K562 (cell line): ENCODE measurements at regions not wholly inside any gene's neighbourhood (a gene's known extent, or its start where the extent isn't known, plus 50 kb on each side); places are given as distances from the start of the nearest gene placed in this dataset.

Experiments used
- ATAC-seq: fragments of 200-7000 bp; cut with Tn5 transposase; 3 replicates; pipeline ENCODE4 v1.9.1; 2020; ENCODE audit warnings: moderate library complexity
- BruUV-seq: library from RNA; stranded (reverse); fragments of 400-500 nt; replicated peaks from 2 replicates; lab custom pipeline; 2021; lab: Mats Ljungman, UMichigan
- CTCF ChIA-PET: fragments of 300-600 bp; formaldehyde crosslinking; extraction: SDS; loops from one replicate; lab custom pipeline; 2021; ENCODE audit warnings: low intra/inter-chr PET ratio; lab: Yijun Ruan, JAX
- POLR2A ChIA-PET: fragments of 300-600, 350-650 bp; sonication (Branson Sonifier 250); formaldehyde crosslinking; extraction: SDS; loops from one replicate; lab custom pipeline; 2021; ENCODE audit warnings: antibody characterized with exemption, inconsistent platforms; lab: Yijun Ruan, JAX
- DNase-seq, 4 experiments: peaks; one replicate each; pipeline versions ENCODE4 v3.0.0 to v3.0.0-alpha.2; 2011 to 2018; ENCODE audit warnings: low spot score in 3 of 4, mixed read lengths in 3 of 4; ENCODE audit errors: extremely low read depth in 1 of 4
- FAIRE-seq: peaks from 2 replicates; lab custom pipeline; 2011; peaks lifted over from hg19 to GRCh38; lab: Jason Lieb, UNC
- H2AFZ ChIP-seq: 2 replicates; pipeline ENCODE4 v1.6.0; 2011; ENCODE audit warnings: low read depth, low read length, control low read depth, inconsistent platforms
- H3K27ac ChIP-seq: fragments of 200-600 bp; 3 replicates; pipeline ENCODE4 v1.8.0; 2011; ENCODE audit warnings: low read depth, mild to moderate bottlenecking, control low read depth, inconsistent platforms, low read length, moderate library complexity, mixed read lengths; ENCODE audit errors: extremely low read depth
- H3K27me3 ChIP-seq, 2 experiments: fragments of 300-600 bp in 1 of 2; 2 replicates in 1 of 2; 3 replicates in 1 of 2; pipeline versions ENCODE4 v1.6.0 to v1.8.0; 2011; ENCODE audit warnings: inconsistent platforms in 2 of 2, low read length in 2 of 2, mild to moderate bottlenecking in 1 of 2, mixed read lengths in 1 of 2, moderate library complexity in 1 of 2; ENCODE audit not compliant: control insufficient read depth in 2 of 2, insufficient read depth in 2 of 2
- H3K36me3 ChIP-seq: fragments of 300-600 bp; 3 replicates; pipeline ENCODE4 v1.8.0; 2011; ENCODE audit warnings: mild to moderate bottlenecking, low read length, inconsistent platforms; ENCODE audit not compliant: control insufficient read depth, insufficient read depth
- H3K4me1 ChIP-seq, 2 experiments: fragments of 200-600 bp in 1 of 2; replicated peaks in 1 of 2; 2 replicates in 1 of 2; 3 replicates in 1 of 2; pipeline versions ENCODE4 v1.5.1 to v1.8.0; 2011; ENCODE audit warnings: inconsistent platforms in 2 of 2, low read length in 2 of 2, mild to moderate bottlenecking in 1 of 2, mixed read lengths in 1 of 2, moderate library complexity in 1 of 2; ENCODE audit not compliant: control insufficient read depth in 2 of 2, insufficient read depth in 2 of 2
- H3K4me2 ChIP-seq: 2 replicates; pipeline ENCODE4 v1.6.1; 2011; ENCODE audit warnings: low read length, control low read depth, inconsistent platforms, mixed read lengths; ENCODE audit not compliant: insufficient read depth
- H3K4me3 ChIP-seq: fragments of 200-600 bp; sonication (generic), shearing (Covaris generic); 2 replicates; pipeline ENCODE4 v1.5.1; 2016; ENCODE audit warnings: control low read depth, inconsistent platforms
- H3K79me2 ChIP-seq: fragments of 200-600 bp; 3 replicates; pipeline ENCODE4 v1.8.0; 2011; ENCODE audit warnings: low read length, inconsistent platforms; ENCODE audit not compliant: control insufficient read depth, insufficient read depth
- H3K9ac ChIP-seq, 2 experiments: 2 replicates each; pipeline versions ENCODE4 v1.6.0 to v1.6.1; 2011; ENCODE audit warnings: low read depth in 2 of 2, low read length in 2 of 2, control low read depth in 1 of 2, inconsistent platforms in 1 of 2, mild to moderate bottlenecking in 1 of 2, mixed read lengths in 1 of 2; ENCODE audit not compliant: insufficient read depth in 1 of 2
- H3K9me1 ChIP-seq: one replicate; pipeline ENCODE4 v1.6.0; 2011; ENCODE audit warnings: inconsistent platforms, mild to moderate bottlenecking, low read length, moderate library complexity; ENCODE audit not compliant: control insufficient read depth, insufficient read depth
- H3K9me3 ChIP-seq: replicated peaks from 2 replicates; pipeline ENCODE4 v1.5.1; 2011; ENCODE audit warnings: low read depth, low read length, inconsistent platforms; ENCODE audit not compliant: control insufficient read depth, insufficient read depth
- H4K20me1 ChIP-seq: replicated peaks from 2 replicates; pipeline ENCODE4 v1.6.1; 2011; ENCODE audit warnings: low read length, inconsistent platforms, mixed read lengths; ENCODE audit not compliant: control insufficient read depth, insufficient read depth
- ARID2 ChIP-seq: fragments of 450-650 bp; IDR thresholded peaks from 2 replicates; pipeline ENCODE4 v1.6.1; 2017; ENCODE audit warnings: antibody characterized with exemption, mild to moderate bottlenecking
- CTBP1 ChIP-seq: fragments of 450-650 bp; IDR thresholded peaks from 2 replicates; pipeline ENCODE4 v1.6.1; 2016; ENCODE audit warnings: borderline replicate concordance
- SMC3 ChIP-seq: conservative IDR thresholded peaks from 2 replicates; pipeline ENCODE4 v1.6.1; 2011; ENCODE audit warnings: low read depth, low read length, improper control_type of control experiment; ENCODE audit not compliant: insufficient read depth
- TARDBP ChIP-seq: fragments of 450-650 bp; IDR thresholded peaks from 2 replicates; pipeline ENCODE4 v1.6.1; 2016
- ZFPM2 ChIP-seq: fragments of 250-450 bp; sonication (Bioruptor Pico); IDR thresholded peaks from 2 replicates; pipeline ENCODE4 v1.5.1; 2022; ENCODE audit warnings: mild to moderate bottlenecking
- ZKSCAN1 ChIP-seq: fragments of 150-350 bp; IDR thresholded peaks from 2 replicates; pipeline ENCODE4 v1.6.1; 2016; ENCODE audit warnings: low read depth, low read length
- ZNF133 ChIP-seq: fragments of 250-450 bp; sonication (Bioruptor Pico); IDR thresholded peaks from 2 replicates; pipeline ENCODE4 v1.4.0; 2020; ENCODE audit warnings: mild to moderate bottlenecking
- ZNF41 ChIP-seq: fragments of 250-450 bp; sonication (Bioruptor Pico); conservative IDR thresholded peaks from 2 replicates; pipeline ENCODE4 v1.4.0; 2020; ENCODE audit warnings: mild to moderate bottlenecking
- ZNF431 ChIP-seq: sonication (generic); formaldehyde crosslinking; IDR thresholded peaks from 2 replicates; pipeline ENCODE4 v1.8.0; 2022; ENCODE audit warnings: mild to moderate bottlenecking, missing genetic modification reagents
- ZNF551 ChIP-seq: fragments of 250-450 bp; sonication (Bioruptor Pico); IDR thresholded peaks from 2 replicates; pipeline ENCODE4 v1.5.0; 2021; ENCODE audit warnings: mild to moderate bottlenecking, moderate library complexity
- WGBS: fragments of 100-300 bp; shearing (Covaris generic); methylation state at CpG from one replicate; pipeline ENCODE4 v1.1.6; 2016; ENCODE audit warnings: low coverage, mixed read lengths; ENCODE audit not compliant: insufficient coverage; ENCODE audit errors: missing lambda C conversion rate; 5-methylcytosine and 5-hydroxymethylcytosine counted together
- in situ Hi-C: fragments of 300-500 bp; cut with MboI; formaldehyde crosslinking; loops from 4 replicates; pipeline ENCODE4 v1.15.0; 2018; ENCODE audit warnings: inconsistent platforms, mixed read lengths
- intact Hi-C: fragments of 100-400 bp; cut with micrococcal nuclease; formaldehyde crosslinking; loops from 2 replicates; pipeline ENCODE4 v1.14.2; 2022
- TF ChIP-seq, protein P1 (sequence below): sonication (generic); formaldehyde crosslinking; IDR thresholded peaks from 2 replicates; pipeline ENCODE4 v1.8.0; 2022; ENCODE audit warnings: missing genetic modification reagents, mild to moderate bottlenecking, borderline replicate concordance
- TF ChIP-seq, protein P2 (sequence below): sonication (generic); formaldehyde crosslinking; IDR thresholded peaks from 2 replicates; pipeline ENCODE4 v1.8.0; 2023; ENCODE audit warnings: mild to moderate bottlenecking, missing genetic modification reagents
- TF ChIP-seq, protein P3 (sequence below), 2 experiments: fragments of 450-650 bp; IDR thresholded peaks; 2 replicates each; pipeline ENCODE4 v1.6.1; 2016
- TF ChIP-seq, protein P4 (sequence below), 2 experiments: fragments of 450-650 bp in 1 of 2; sonication (generic) in 1 of 2; formaldehyde crosslinking; conservative IDR thresholded peaks; 2 replicates each; pipeline versions ENCODE4 v1.4.0 to v1.8.1; 2020 to 2022; ENCODE audit warnings: mild to moderate bottlenecking in 1 of 2, missing genetic modification reagents in 1 of 2
- TF ChIP-seq, protein P5 (sequence below): fragments of 450-650 bp; formaldehyde crosslinking; IDR thresholded peaks from 2 replicates; pipeline ENCODE4 v1.4.0; 2020; ENCODE audit warnings: mild to moderate bottlenecking, mixed read lengths

DNA sequence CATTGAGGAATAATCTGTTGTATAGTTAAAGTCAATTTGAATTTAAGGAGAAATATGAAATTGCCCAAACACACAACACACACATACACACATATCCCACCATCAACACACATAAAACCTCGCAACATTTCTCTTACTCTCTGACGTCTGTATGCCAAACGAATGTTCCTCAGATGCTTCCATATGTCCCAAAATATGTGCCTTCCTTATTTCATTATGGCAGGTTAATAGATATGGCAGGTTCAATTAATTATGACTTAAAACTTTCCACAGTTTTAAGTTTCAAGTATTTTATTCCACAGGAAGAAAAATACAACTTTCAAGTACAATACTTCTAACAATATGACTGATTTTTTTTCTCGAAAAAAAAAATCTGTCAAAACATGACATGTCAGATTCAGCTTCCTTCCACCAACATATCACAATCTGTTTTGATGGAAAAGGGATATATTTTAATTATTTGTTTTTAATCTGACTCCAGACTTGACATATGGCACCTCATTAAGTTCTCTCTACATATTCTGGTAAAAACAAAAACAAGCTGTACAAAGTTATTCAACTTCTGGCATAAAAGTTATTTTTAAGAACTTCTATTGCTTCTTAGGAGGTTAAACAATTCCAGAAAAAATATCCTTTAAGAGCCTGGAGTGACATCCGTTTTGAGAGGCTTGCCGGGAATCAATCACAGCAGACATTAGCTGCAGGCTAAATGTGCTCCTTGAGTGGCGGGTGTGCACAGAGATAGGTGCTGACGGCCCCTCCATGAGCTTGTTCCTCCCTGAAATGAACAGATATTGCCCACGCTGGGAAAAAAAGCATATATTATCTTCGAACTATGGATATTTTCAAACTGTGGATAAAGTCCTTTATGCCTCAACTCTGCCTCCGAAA lies 812.7 kb downstream of the DCDC2C start:
- Histone ChIP-seq H2AFZ (no peak overlapping the region), H3K36me3 (no peaks in the 10 kb centered on the region), H3K4me1 (no peaks in the 10 kb centered on the region), H3K79me2 (no peaks in the 10 kb centered on the region), H3K27me3 (no peaks in the 10 kb centered on the region), H4K20me1 (no peaks in the 10 kb centered on the region), H3K9me1 (no peaks in the 10 kb centered on the region), H3K9me3 (peaks cover 2% of the 10 kb centered on the region; the same call in 1 of the 2 replicates), H3K27ac (no peak overlapping the region), H3K9ac (no peak overlapping the region), H3K4me3 (no peak overlapping the region), H3K4me2 (no peak overlapping the region)
- in situ Hi-C loops (no loop called here), intact Hi-C loops (no loop called here)
- 1% methylated on average over 11 of the region's 11 CpGs for WGBS
- ATAC-seq (no peak), FAIRE-seq (no peak), DNase-seq (no peak)
- POLR2A ChIA-PET, result no interaction called here
- BruUV-seq, result no TSS peak
- CTCF ChIA-PET, result no interaction called here
- TF ChIP-seq, protein P1, sequence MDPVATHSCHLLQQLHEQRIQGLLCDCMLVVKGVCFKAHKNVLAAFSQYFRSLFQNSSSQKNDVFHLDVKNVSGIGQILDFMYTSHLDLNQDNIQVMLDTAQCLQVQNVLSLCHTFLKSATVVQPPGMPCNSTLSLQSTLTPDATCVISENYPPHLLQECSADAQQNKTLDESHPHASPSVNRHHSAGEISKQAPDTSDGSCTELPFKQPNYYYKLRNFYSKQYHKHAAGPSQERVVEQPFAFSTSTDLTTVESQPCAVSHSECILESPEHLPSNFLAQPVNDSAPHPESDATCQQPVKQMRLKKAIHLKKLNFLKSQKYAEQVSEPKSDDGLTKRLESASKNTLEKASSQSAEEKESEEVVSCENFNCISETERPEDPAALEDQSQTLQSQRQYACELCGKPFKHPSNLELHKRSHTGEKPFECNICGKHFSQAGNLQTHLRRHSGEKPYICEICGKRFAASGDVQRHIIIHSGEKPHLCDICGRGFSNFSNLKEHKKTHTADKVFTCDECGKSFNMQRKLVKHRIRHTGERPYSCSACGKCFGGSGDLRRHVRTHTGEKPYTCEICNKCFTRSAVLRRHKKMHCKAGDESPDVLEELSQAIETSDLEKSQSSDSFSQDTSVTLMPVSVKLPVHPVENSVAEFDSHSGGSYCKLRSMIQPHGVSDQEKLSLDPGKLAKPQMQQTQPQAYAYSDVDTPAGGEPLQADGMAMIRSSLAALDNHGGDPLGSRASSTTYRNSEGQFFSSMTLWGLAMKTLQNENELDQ, result no peak
- TF ChIP-seq, protein P2, sequence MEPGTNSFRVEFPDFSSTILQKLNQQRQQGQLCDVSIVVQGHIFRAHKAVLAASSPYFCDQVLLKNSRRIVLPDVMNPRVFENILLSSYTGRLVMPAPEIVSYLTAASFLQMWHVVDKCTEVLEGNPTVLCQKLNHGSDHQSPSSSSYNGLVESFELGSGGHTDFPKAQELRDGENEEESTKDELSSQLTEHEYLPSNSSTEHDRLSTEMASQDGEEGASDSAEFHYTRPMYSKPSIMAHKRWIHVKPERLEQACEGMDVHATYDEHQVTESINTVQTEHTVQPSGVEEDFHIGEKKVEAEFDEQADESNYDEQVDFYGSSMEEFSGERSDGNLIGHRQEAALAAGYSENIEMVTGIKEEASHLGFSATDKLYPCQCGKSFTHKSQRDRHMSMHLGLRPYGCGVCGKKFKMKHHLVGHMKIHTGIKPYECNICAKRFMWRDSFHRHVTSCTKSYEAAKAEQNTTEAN (CRISPR knock-in tag), result no peak
- TF ChIP-seq, protein P3, sequence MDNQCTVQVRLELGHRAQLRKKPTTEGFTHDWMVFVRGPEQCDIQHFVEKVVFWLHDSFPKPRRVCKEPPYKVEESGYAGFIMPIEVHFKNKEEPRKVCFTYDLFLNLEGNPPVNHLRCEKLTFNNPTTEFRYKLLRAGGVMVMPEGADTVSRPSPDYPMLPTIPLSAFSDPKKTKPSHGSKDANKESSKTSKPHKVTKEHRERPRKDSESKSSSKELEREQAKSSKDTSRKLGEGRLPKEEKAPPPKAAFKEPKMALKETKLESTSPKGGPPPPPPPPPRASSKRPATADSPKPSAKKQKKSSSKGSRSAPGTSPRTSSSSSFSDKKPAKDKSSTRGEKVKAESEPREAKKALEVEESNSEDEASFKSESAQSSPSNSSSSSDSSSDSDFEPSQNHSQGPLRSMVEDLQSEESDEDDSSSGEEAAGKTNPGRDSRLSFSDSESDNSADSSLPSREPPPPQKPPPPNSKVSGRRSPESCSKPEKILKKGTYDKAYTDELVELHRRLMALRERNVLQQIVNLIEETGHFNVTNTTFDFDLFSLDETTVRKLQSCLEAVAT (IDR thresholded peaks at IDR 0.05), result no peak
- TF ChIP-seq ZNF41 (CRISPR knock-in tag) (no peak), ZNF551 (CRISPR knock-in tag) (no peak), ZNF133 (CRISPR knock-in tag) (no peak), CTBP1 (no peak), SMC3 (no peak), ZKSCAN1 (no peak), ZNF431 (CRISPR knock-in tag) (no peak), TARDBP (no peak), ARID2 (no peak), ZFPM2 (CRISPR knock-in tag) (no peak)
- TF ChIP-seq, protein P4, sequence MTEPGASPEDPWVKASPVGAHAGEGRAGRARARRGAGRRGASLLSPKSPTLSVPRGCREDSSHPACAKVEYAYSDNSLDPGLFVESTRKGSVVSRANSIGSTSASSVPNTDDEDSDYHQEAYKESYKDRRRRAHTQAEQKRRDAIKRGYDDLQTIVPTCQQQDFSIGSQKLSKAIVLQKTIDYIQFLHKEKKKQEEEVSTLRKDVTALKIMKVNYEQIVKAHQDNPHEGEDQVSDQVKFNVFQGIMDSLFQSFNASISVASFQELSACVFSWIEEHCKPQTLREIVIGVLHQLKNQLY (CRISPR knock-in tag; conservative IDR thresholded peaks at IDR 0.05), result no peak
- TF ChIP-seq, protein P5, sequence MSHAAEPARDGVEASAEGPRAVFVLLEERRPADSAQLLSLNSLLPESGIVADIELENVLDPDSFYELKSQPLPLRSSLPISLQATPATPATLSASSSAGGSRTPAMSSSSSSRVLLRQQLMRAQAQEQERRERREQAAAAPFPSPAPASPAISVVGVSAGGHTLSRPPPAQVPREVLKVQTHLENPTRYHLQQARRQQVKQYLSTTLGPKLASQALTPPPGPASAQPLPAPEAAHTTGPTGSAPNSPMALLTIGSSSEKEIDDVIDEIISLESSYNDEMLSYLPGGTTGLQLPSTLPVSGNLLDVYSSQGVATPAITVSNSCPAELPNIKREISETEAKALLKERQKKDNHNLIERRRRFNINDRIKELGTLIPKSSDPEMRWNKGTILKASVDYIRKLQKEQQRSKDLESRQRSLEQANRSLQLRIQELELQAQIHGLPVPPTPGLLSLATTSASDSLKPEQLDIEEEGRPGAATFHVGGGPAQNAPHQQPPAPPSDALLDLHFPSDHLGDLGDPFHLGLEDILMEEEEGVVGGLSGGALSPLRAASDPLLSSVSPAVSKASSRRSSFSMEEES (CRISPR knock-in tag), result no peak
